RWPE1 (cell line): ENCODE measurements at regions not wholly inside any gene's neighbourhood (a gene's known extent, or its start where the extent isn't known, plus 50 kb on each side); places are given as distances from the start of the nearest gene placed in this dataset.

ENCODE experiments used
- CTCF ChIA-PET: fragments of 350-600 bp; sonication (Branson Sonifier 250); formaldehyde crosslinking; extraction: SDS; loops from one replicate; lab custom pipeline; 2021; lab: Yijun Ruan, JAX
- POLR2A ChIA-PET: fragments of 400-600 bp; formaldehyde crosslinking; extraction: SDS; loops from one replicate; lab custom pipeline; 2020; ENCODE audit warnings: antibody characterized with exemption; ENCODE audit not compliant: low non-redundant PET; lab: Yijun Ruan, JAX
- DNase-seq: peaks from one replicate; pipeline ENCODE4 v3.0.0; 2012; ENCODE audit warnings: low spot score
- H3K27ac ChIP-seq: fragments of 450-650 bp; 2 replicates; pipeline ENCODE4 v1.5.1; 2017
- CTCF ChIP-seq: fragments of 450-650 bp; conservative IDR thresholded peaks from 2 replicates; pipeline ENCODE4 v1.5.1; 2017; ENCODE audit warnings: low read depth, mild to moderate bottlenecking

- DNase-seq: peak; percentile 77
- ChIA-PET POLR2A (no interaction called here), CTCF (no interaction called here)
- H3K27ac ChIP-seq: no peak overlapping the region
- no peak for TF ChIP-seq CTCF
Observed at GRCh38 chr13:68190818-68191217, 960.7 kb upstream of the PCDH9 start.

GRCh38 chr13:68185444-68186141, 955.5 kb upstream of the PCDH9 start:
- POLR2A ChIA-PET: no interaction called here
- CTCF ChIA-PET: no interaction called here
- no peak for DNase-seq
- no peak for TF ChIP-seq CTCF
- no peak overlapping the region for H3K27ac ChIP-seq

GRCh38 chr13:68176475-68176874, 946.3 kb upstream of the PCDH9 start:
- H3K27ac ChIP-seq: no peak overlapping the region
- ChIA-PET CTCF (interaction anchor here (0.6 kb wide), 1 partner anchor 1798 kb away, joined by 3 read pairs; no protein-coding TSS in a partner anchor), POLR2A (no interaction called here)
- DNase-seq: peak; percentile 50
- no peak for TF ChIP-seq CTCF

GRCh38 chr13:68174893-68175292, 944.8 kb upstream of the PCDH9 start:
- no peak for TF ChIP-seq CTCF
- DNase-seq: no peak
- CTCF ChIA-PET: interaction anchor here (0.6 kb wide), 2 partner anchors 41 to 90 kb away, joined by 3 read pairs; no protein-coding TSS in a partner anchor
- no peak overlapping the region for H3K27ac ChIP-seq
- POLR2A ChIA-PET: no interaction called here

GRCh38 chr13:68173111-68173510, 943.0 kb upstream of the PCDH9 start:
- CTCF ChIA-PET: no interaction called here
- H3K27ac ChIP-seq: no peak overlapping the region
- POLR2A ChIA-PET: no interaction called here
- no peak for TF ChIP-seq CTCF
- no peak for DNase-seq

GRCh38 chr13:68170961-68171360, 940.8 kb upstream of the PCDH9 start:
- POLR2A ChIA-PET: no interaction called here
- TF ChIP-seq CTCF: no peak
- CTCF ChIA-PET: no interaction called here
- H3K27ac ChIP-seq: no peak overlapping the region
- DNase-seq: no peak
